PC-9 (cell line): ENCODE measurements at regions not wholly inside any gene's neighbourhood (a gene's known extent, or its start where the extent isn't known, plus 50 kb on each side); places are given as distances from the start of the nearest gene placed in this dataset.

Source experiments
- EZH2 ChIP-seq: fragments of 200-600 bp; sonication (generic); IDR thresholded peaks from 2 replicates; pipeline ENCODE4 v1.8.0; 2017; ENCODE audit warnings: antibody characterized with exemption, low read depth
- TF ChIP-seq, protein P1 (sequence below): fragments of 200-600 bp; sonication (generic); conservative IDR thresholded peaks from 2 replicates; pipeline ENCODE4 v1.6.1; 2017; ENCODE audit warnings: mixed run types, antibody characterized with exemption, mild to moderate bottlenecking, moderate library complexity

DNA sequence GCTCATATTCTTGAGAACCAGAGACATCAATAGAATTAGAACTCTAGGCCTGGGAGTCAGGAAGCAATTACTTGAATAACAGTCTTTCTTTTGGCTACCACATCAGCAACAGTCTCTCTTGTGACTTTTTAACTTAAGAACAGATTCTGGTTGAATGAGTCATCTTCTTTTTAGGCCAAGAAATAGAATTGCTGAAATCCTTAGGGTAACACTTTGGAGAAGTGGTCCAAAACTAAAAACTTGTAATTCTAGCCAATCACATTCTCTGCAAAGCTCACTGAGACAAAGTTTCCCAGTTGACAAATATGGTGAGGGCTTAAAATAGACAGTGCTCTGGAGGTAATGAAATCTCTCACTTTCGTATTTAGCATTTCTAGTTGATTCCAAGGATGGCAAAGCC lies 238.0 kb downstream of the SHOX2 start:
- TF ChIP-seq, protein P1, sequence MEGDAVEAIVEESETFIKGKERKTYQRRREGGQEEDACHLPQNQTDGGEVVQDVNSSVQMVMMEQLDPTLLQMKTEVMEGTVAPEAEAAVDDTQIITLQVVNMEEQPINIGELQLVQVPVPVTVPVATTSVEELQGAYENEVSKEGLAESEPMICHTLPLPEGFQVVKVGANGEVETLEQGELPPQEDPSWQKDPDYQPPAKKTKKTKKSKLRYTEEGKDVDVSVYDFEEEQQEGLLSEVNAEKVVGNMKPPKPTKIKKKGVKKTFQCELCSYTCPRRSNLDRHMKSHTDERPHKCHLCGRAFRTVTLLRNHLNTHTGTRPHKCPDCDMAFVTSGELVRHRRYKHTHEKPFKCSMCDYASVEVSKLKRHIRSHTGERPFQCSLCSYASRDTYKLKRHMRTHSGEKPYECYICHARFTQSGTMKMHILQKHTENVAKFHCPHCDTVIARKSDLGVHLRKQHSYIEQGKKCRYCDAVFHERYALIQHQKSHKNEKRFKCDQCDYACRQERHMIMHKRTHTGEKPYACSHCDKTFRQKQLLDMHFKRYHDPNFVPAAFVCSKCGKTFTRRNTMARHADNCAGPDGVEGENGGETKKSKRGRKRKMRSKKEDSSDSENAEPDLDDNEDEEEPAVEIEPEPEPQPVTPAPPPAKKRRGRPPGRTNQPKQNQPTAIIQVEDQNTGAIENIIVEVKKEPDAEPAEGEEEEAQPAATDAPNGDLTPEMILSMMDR = no peak
- no peak for TF ChIP-seq EZH2
